Nucleus accumbens (tissue), 56 donors: ENCODE measurements at regions not wholly inside any gene's neighbourhood (a gene's known extent, or its start where the extent isn't known, plus 50 kb on each side); places are given as distances from the start of the nearest gene placed in this dataset.

Source experiments
- DNase-seq, 56 donors: peaks; one replicate each; lab custom pipeline; 2025; lab: John Stamatoyannopoulos, UW

GRCh38 chr6:29777310-29777709, 50.3 kb upstream of the HLA-G start:
- DNase-seq = peak in 4 of 56 donors; percentile 5 to 30 (median 16)
